IPS-11a (cell line): ENCODE measurements at regions not wholly inside any gene's neighbourhood (a gene's known extent, or its start where the extent isn't known, plus 50 kb on each side); places are given as distances from the start of the nearest gene placed in this dataset.

ENCODE experiments used
- H3K4me3 ChIP-seq: one replicate; pipeline ENCODE4 v1.5.1; 2013; ENCODE audit warnings: low read depth, low read length, control low read depth

DNA sequence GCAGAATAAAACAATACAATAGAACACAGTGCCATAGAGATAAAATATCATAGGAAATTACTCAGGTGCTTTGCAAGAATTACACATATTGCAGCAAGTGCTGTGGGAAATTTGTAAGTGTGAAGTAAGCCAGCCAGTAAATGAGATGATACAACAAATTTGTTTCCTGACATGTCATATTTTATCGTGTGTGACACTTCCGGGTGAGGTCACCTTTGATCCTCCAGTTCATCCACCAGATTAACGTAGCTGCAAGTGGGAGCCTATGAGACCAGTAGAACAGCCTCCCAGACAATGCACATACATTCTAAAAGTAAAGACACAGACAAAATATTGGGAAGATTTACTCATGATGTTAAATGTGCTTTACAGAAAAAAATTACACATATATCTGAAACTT is 72.2 kb downstream of the PRDM9 start:
- H3K4me3 ChIP-seq, result no peak overlapping the region

DNA sequence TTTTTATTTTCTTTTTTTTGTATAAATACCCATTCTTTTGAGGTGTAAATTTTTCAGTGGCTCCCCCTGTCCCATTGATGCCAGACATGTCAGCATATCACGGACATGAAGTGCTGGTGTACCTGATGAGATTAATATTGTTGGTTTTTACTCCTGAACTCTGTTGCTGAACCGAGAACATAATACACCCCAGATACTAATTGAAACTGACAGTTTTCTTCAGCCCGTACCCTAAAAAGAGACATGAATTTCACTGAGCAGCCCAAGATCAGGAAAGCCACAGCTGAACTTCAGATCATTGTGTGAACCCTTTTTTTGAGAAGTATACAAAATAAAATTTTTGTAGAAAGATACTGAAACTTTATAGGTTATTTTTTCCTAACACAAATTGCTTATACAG is 75.7 kb downstream of the PRDM9 start:
- no peak overlapping the region for H3K4me3 ChIP-seq

DNA sequence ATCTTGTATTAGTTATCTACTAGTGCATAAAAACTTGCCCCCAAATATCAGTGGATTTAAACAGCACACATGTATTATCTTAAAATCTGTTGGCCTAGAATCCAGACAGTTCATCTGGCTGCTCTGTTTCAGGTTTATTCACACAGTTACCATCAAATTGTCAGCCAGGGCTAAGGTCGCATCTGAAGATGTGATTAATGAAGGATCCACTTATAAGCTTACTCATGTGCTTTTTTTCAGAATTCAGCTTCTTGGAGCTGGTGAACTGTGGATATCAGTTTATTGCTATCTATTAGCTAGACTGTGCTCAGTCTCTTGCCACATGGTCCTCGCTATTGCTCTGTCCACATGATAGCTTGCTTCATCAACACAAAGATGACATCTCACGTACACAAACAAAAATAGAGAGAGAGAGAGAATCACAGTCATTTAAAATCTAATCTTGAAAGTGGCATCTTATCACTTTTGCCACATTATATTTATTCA is 81.5 kb downstream of the PRDM9 start:
- H3K4me3 ChIP-seq, result no peak overlapping the region

DNA sequence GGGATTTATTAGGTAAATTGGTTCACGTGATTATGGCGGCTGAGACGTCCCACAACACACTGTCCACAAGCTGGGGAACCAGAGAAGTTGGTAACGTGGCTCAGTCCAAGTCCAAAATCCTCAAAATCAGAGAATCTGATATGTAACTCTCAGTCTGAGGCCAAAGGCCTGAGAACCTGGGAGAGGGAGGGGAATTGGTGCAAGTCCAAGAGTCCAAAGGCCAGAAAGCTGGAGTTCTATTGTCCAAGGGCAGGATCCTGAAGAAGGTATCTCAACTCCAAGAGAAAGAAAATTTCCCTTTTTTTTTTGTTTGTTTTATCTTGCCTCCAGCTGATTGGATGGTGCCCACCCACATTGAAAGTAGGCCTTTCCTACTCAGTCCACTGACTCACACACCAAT is 83.8 kb downstream of the PRDM9 start:
- H3K4me3 ChIP-seq, result no peak overlapping the region

DNA sequence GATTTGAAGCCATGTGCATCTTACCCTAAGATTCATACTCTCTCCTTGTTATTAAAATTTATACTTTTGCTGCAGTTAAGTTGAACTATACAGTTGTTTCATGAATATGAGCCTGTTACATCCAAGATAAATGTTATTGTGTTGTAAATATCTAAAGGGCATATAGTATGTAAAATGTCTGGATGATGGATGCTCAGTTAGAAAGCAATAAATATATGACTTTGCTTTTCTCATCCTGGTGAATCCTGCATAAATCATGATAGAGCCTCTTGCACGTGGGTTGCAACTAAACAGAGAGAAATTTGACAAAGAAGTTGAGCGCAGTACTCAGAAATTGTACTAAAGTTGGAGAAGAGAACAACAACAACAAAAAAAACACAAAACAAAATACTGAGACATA is 99.5 kb downstream of the PRDM9 start:
- no peak overlapping the region for H3K4me3 ChIP-seq

DNA sequence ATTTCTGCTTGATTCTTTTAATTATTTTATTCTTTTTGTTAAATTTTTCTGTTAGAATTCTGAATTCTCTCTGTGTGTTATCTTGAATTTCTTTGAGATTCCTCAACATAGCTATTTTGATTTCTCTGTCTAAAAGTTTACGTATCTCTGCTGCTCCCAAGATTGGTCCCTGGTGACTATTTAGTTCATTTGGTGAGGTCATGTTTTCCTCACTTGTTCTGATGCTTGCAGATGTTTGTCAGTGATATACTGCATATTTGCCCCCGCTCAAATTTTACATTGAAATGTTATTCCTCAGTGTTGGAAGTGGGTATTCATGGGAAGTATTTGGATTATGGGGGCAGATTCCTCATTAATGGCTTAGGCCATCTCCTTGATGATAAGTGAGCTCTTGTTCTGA is 105.3 kb downstream of the PRDM9 start:
- H3K4me3 ChIP-seq, result no peak overlapping the region

DNA sequence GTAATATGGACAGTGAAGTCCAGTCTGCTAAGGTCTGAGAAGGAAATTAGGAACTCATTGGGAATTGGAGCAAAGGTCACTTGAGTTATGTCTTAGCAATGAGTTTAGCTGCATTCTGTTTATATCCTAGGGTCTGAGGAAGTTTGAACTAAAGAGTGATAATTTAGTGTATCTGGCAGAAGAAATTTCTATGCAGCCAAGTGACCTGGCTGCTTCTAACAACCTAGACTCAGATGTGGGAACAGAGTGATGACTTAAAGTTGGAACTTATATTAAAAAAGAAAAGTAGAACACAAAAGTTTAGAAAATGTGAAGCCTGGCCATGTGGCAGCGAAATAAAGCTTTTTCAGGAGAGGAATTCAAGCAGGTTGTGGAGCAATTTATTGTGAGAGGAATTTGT is 106.2 kb downstream of the PRDM9 start:
- H3K4me3 ChIP-seq, result no peak overlapping the region

DNA sequence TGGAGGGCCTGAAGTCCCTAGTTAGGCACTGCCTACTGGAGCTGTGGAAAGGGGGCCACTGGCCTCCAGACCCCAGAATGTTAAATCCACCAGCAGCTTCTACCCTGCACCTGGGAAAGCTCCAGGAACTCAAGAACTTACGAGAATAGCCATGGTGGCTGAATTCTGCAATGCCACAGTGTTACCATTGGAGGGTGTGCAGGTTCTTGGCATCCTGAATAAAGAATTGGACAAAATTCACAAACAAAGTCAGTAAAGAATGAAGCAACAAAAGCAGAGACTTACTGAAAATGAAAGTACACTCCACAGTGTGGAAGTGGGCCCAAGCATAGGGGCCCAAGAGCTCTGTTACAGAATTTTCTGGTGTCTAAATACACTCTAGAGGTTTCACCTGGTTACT is 107.0 kb downstream of the PRDM9 start:
- no peak overlapping the region for H3K4me3 ChIP-seq

DNA sequence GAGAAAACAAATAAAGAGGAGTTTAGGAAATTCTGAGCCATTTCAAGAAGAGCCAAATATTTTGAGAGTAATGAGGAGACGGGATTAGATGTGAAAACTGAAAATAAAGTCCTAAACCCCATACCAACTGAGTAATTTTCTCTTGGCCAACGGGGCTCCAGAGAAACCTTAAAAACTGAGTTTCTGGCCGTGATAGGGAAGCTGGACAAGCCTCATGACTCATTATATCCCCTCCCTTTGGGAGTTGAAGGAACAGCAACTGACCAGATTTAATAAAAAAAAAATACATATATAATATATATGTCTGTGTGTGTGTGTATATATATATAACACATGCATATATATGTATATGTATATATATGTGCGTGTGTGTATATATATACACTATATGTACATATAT is 119.6 kb downstream of the PRDM9 start:
- H3K4me3 ChIP-seq, result no peak overlapping the region

DNA sequence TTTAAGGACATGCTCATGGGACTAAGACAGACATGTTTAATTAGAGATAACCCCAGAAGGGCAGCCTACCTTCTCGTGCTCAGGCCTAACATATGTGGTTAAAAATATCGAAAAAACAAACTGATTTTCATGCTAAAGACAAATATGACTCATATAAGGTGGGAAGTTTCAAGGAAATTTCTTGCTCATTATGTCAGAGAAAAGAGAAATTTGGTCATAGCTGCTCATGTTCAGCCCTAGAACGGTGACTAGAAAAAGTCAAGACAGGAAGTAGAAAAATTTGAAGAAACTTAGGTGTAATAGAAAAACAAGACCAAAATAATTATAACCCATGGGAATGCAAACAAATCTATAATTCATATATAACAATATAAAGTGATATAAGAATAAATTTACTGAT is 120.6 kb downstream of the PRDM9 start:
- no peak overlapping the region for H3K4me3 ChIP-seq

DNA sequence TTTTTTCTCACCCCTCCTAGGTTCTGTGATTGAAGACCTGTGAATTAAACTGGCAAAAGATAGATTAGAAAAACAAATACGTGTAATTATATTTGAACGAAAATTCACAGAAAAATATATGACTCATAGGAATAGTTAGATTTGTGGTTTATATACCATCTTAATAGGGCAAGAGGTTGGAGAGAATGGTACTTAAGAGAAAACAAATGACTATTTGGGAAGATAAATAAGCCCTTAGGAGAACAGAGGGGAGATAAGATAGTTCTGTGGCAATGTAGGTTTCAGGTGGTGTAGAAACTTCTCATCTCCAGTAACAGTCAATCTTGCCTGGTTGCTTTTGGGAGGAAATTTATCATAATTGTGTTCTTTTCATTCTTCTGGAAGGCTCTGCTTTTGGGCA is 122.0 kb downstream of the PRDM9 start:
- no peak overlapping the region for H3K4me3 ChIP-seq

DNA sequence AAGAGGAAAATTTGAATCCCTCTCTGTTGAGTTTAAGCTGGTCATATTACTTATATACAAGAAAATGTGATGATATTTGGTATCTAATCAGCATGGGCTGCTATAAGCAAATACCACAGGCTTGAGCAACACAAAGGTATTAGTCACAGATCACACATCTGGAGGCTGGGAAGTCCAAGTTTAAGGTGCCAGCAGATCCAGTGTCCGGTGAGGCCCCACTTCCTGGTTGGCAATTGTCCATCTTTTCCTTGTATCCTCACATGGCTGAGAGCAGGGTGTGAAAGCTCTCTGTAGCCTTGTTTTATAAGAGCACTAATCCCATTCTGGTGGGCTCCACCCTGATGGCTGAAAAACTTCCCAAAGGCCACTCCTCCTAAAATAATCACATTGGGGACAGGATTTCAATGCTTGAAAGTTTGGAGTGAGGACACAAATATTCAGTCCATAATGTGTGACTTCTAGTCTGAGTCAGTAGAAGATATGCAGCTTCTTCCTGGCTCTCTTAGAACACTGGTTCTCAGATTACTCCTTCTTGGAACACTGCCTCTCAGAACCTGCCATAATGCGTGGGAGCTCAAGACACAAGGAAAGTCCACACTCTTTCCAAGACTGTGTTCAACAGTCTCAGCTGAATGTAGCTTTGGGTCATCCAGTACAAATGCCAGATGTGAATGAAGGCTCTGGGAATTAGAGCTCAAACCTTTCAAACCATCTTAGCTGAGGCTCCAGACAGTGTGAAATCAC is 124.1 kb downstream of the PRDM9 start:
- no peak overlapping the region for H3K4me3 ChIP-seq

DNA sequence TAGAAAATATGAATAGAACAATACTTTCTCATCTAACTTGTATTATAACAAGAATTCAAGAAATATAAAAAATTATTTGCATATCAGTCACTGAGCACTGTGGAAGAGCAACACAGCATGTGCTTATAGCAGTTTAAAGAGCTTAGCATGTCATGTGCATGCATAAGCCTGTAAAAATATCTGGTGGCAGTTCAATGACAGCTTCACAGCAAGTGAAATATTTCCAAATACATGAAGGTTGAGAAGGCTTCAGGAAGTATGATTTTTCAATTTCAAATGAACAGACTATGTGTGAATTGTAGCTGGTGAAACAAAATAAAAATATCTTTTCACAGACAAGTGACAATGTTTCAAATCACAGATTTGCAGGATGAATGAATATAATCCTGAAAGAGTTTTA is 128.5 kb downstream of the PRDM9 start:
- H3K4me3 ChIP-seq, result no peak overlapping the region

DNA sequence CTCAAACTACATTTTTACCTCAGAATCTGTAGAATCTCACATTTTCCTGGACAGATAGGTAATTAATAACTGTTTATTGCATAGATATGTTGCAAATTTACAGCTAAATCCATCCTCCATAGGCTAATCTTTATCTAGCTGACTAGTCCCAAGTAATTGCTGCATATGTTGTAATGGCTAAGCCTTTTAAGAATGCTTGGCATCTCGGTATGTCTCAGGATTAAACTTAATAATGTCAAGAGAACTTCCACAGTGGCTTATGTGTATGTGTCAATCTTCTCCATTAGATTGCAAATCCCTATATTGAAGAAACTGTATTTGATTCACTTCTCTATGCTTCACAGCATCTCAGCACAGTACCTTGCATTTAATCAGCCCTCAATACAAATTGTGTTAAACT is 131.9 kb downstream of the PRDM9 start:
- no peak overlapping the region for H3K4me3 ChIP-seq

DNA sequence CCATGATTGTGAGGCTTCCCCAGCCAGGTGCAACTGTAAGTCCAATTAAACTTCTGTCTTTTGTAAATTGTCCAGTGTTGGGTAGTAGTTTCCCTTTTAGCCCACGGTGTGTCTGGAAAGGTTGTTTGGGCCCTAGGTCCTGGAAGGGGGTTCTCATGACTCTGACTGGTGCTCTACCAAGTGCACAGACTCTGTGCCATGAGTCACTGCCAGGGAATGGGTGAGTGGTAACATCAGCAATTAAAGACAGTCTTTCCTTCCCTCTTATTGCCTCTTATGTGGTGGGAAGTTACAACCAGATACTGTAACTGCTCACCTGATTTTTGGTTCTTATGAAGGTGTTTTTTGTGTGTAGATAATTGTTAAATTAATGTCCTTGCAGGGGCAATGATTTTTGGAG is 141.2 kb downstream of the PRDM9 start:
- no peak overlapping the region for H3K4me3 ChIP-seq

DNA sequence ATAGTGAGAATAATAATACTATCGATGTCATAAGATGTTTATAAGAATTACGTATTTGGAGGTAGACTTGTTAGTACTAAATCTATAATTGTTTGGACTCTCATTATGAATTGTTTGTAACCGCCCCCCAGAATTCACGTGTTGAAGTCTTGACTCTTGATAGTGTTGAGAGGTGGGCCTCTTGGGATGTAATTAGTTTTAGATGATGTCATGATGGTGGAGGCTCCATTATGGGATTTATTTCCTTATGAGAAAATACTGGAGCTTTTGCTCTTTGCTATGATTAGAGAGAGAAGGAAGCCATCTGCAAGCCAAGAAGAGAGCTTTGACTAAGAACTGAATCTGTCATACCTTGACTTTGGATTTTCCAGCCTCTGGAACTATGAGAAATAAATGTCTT is 142.2 kb downstream of the PRDM9 start:
- no peak overlapping the region for H3K4me3 ChIP-seq

DNA sequence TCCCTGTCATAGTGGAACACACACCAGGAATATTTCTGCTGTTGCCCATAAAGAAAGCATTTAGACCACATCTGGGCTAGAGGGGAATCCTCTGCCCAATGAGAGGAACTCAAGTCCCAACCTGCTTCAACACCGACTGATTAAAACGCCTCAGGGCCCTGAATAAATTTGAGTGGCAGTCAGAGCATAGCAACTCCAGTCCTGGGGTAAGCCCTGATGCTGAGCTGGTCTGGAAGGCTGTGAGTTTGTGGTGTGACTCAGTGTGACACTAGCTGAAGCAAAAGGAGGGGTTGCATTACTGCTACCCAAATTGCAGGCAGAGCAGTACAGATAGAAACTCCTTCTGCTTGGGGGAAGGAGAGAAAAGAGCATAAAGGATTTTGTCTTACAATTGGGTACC is 148.3 kb downstream of the PRDM9 start:
- H3K4me3 ChIP-seq, result no peak overlapping the region

DNA sequence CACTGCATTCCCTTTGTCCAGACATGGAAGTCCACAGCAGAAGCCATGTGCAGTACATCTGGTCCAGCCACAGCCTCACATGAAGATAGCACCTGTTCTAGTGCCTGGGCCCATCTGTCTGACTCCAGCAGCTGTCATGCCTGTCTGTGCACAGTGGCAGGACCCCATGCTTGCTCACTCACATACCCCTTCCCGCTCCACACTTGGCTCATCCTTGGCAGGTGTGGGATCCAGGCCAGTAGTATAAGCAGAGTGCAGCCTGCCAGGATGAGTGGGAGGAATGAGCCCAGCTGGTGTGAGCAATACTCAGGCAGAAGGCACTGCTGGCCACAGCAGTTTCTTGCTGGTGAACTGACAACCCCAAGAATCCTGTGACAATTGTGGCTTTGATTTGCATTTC is 168.0 kb downstream of the PRDM9 start:
- H3K4me3 ChIP-seq, result no peak overlapping the region

DNA sequence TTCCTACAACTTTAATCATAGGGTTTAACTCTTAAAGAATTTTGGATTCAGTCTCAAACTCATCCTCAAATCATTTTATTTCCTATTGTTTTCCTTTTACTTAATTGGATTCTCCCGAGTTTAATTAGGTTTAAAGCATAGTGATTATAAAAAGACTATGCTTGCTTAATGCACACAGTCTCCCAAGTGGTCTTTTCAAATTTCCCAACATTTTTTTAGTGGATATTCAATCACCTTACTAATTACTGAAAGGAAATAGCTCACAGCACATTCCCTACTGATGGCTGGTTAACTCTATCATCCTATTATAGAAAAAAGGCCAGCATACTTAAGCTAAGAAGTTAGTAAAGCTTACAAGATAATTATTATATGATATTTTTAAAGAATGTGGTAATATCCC is 170.6 kb downstream of the PRDM9 start:
- no peak overlapping the region for H3K4me3 ChIP-seq

DNA sequence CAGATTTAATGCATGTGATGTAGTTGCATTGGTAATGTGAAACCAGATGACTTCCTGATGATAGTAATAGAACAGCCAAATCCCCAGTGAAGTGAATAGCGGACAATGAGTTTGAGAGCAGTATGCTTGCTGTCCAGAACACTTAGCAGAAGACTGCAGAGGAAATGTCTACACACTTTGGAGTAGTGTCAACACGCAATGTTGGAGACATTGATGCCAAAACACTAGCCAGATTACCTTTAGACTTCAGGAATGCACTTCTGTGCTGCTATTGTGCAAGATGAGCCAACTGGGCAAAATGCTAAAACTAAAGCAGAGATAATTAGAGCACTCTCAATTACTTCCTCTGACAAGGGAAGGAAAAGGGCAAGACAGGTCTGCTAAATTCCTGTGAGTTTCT is 176.7 kb downstream of the PRDM9 start:
- no peak overlapping the region for H3K4me3 ChIP-seq

DNA sequence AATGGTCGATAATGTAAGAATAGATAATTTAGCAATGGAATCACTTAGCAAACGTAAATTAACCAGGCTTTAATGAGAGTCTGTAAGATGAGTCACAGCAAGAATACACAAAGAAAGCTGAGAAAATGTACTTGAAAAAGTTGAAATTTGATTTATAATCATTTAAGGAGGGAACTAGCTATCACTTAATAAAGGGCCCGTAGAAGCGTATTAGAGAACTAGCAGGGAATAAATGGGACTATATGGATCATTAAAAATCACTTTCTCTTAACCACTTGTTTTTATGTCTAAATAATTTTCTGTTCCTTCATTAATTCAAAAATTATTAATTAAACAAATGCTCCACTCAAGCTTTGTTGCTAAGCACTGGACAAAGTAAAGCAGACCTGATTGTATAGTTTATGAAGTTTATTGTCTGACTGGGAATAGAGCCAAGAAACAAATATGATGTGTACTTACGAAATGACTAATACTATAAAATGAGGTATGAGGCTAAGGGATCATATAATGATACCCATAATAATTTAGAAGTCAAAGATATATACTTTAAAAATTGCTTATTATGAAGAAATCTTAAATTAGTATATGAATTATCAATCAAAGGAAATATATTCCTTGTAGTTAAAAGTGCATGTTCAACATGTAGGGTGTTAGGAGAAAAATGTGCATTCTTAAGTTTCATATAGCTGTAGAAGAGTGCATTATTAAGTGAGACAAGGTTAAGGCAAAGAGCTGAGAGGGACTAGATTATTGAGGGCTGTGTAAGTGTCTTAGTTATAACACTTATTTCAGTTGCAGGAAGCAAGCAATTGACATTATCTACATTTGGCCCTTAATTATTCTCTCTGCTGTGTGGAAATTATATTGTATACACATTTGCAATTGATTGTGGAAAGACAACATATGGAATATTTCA is 196.8 kb downstream of the PRDM9 start:
- no peak overlapping the region for H3K4me3 ChIP-seq

DNA sequence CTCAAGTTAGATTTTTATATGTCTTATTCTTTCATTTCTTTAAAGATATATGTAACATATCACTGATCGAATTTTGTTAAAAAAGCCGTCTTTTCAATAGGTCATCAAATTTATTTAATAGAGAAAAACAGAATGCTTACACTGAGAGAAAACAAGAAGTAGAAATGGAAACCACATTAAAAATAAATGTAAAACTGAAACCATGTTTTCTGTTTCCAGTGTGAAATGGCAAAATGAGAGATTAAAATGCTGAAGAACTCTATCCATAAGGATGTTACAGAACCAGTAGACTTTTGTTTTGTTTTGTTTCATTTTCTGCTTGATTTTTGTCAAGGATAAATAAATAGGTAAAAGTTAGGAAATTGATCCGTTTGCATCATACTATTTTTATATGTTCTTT is 210.1 kb downstream of the PRDM9 start:
- H3K4me3 ChIP-seq, result no peak overlapping the region
